SK-N-SH (cell line): ENCODE measurements at regions not wholly inside any gene's neighbourhood (a gene's known extent, or its start where the extent isn't known, plus 50 kb on each side); places are given as distances from the start of the nearest gene placed in this dataset.

ENCODE experiments used
- CTCF ChIA-PET: fragments of 300-600, 350-600 bp; formaldehyde crosslinking; extraction: SDS; loops from one replicate; lab custom pipeline; 2021; lab: Yijun Ruan, JAX
- POLR2A ChIA-PET: fragments of 350-600 bp; sonication (Branson Sonifier 250); formaldehyde crosslinking; extraction: SDS; loops from one replicate; lab custom pipeline; 2020; ENCODE audit warnings: antibody characterized with exemption, inconsistent platforms; lab: Yijun Ruan, JAX
- DNase-seq: peaks from one replicate; pipeline ENCODE4 v3.0.0; 2012
- H2AFZ ChIP-seq: fragments of 200-600 bp; sonication (generic); 2 replicates; pipeline ENCODE4 v1.8.1; 2016; ENCODE audit warnings: antibody characterized with exemption, mild to moderate bottlenecking, low read depth
- H3F3A ChIP-seq: fragments of 200-600 bp; sonication (generic); replicated peaks from 2 replicates; pipeline ENCODE3; 2016; ENCODE audit warnings: antibody characterized with exemption, mild to moderate bottlenecking; ENCODE audit not compliant: insufficient read depth
- H3K27ac ChIP-seq, 2 experiments: fragments of 200-500 bp in 1 of 2; fragments of 200-600 bp in 1 of 2; sonication (Bioruptor generic) in 1 of 2; sonication (generic), shearing (Covaris generic) in 1 of 2; 2 replicates each; pipeline versions ENCODE4 v1.5.1 to v1.6.1; 2014 to 2016; ENCODE audit warnings: low read depth in 2 of 2, inconsistent platforms in 1 of 2, low read length in 1 of 2, mild to moderate bottlenecking in 1 of 2, mixed read lengths in 1 of 2
- H3K27me3 ChIP-seq: fragments of 200-600 bp; sonication (generic), shearing (Covaris generic); 2 replicates; pipeline ENCODE4 v1.6.1; 2016; ENCODE audit warnings: mixed run types; ENCODE audit not compliant: insufficient read depth
- H3K36me3 ChIP-seq, 2 experiments: fragments of 200-500 bp in 1 of 2; fragments of 200-600 bp in 1 of 2; sonication (Bioruptor generic) in 1 of 2; sonication (generic) in 1 of 2; replicated peaks in 1 of 2; 2 replicates each; pipeline versions ENCODE3 to v1.5.1; 2014 to 2016; ENCODE audit warnings: low read length in 1 of 2, mild to moderate bottlenecking in 1 of 2; ENCODE audit not compliant: insufficient read depth in 2 of 2, control insufficient read depth in 1 of 2
- H3K4me1 ChIP-seq, 2 experiments: fragments of 200-500 bp in 1 of 2; fragments of 200-600 bp in 1 of 2; sonication (Bioruptor generic) in 1 of 2; sonication (generic), shearing (Covaris generic) in 1 of 2; 2 replicates each; pipeline versions ENCODE4 v1.5.1 to v1.6.1; 2014 to 2016; ENCODE audit warnings: low read depth in 1 of 2, low read length in 1 of 2, mixed run types in 1 of 2; ENCODE audit not compliant: insufficient read depth in 2 of 2, control insufficient read depth in 1 of 2
- H3K4me2 ChIP-seq: fragments of 200-600 bp; sonication (generic), shearing (Covaris generic); 2 replicates; pipeline ENCODE4 v1.6.1; 2017; ENCODE audit warnings: mixed run types
- H3K4me3 ChIP-seq, 2 experiments: fragments of 200-500 bp in 1 of 2; fragments of 200-600 bp in 1 of 2; sonication (Bioruptor generic) in 1 of 2; sonication (generic), shearing (Covaris generic) in 1 of 2; 2 replicates each; pipeline versions ENCODE4 v1.5.1 to v1.8.1; 2014 to 2016; ENCODE audit warnings: low read depth in 2 of 2, inconsistent platforms in 1 of 2, low read length in 1 of 2, mild to moderate bottlenecking in 1 of 2, mixed read lengths in 1 of 2, moderate library complexity in 1 of 2
- H3K79me2 ChIP-seq: fragments of 200-600 bp; sonication (generic); 2 replicates; pipeline ENCODE4 v1.8.1; 2017; ENCODE audit warnings: mild to moderate bottlenecking; ENCODE audit not compliant: insufficient read depth
- H3K9ac ChIP-seq: fragments of 200-600 bp; sonication (generic); 2 replicates; pipeline ENCODE4 v1.6.1; 2017; ENCODE audit warnings: mixed run types
- H3K9me2 ChIP-seq: fragments of 200-600 bp; sonication (generic); 2 replicates; pipeline ENCODE4 v1.6.1; 2017; ENCODE audit warnings: mixed run types
- H3K9me3 ChIP-seq: fragments of 200-600 bp; sonication (generic); 2 replicates; pipeline ENCODE4 v1.6.1; 2017; ENCODE audit warnings: mixed run types, mild to moderate bottlenecking, moderate library complexity
- H4K20me1 ChIP-seq: fragments of 200-600 bp; sonication (generic); 2 replicates; pipeline ENCODE4 v1.6.1; 2017; ENCODE audit warnings: mild to moderate bottlenecking, mixed run types; ENCODE audit not compliant: insufficient read depth
- CHD2 ChIP-seq: fragments of 150-350 bp; IDR thresholded peaks from 2 replicates; pipeline ENCODE4 v1.6.1; 2018; ENCODE audit warnings: low read length; ENCODE audit not compliant: partially characterized antibody
- CTCF ChIP-seq: fragments of 200-600 bp; sonication (generic); IDR thresholded peaks from 2 replicates; pipeline ENCODE4 v1.6.1; 2017; ENCODE audit warnings: antibody characterized with exemption, mild to moderate bottlenecking, moderate library complexity
- EP300 ChIP-seq, 2 experiments: IDR thresholded peaks; 2 replicates each; pipeline versions ENCODE4 v1.4.0 to v1.6.1; 2012; ENCODE audit warnings: borderline replicate concordance in 1 of 2, low read depth in 1 of 2, low read length in 1 of 2
- GABPA ChIP-seq: IDR thresholded peaks from 2 replicates; pipeline ENCODE4 v1.4.0; 2012; ENCODE audit warnings: low read depth, mild to moderate bottlenecking
- GATA2 ChIP-seq: sonication (generic); formaldehyde crosslinking; IDR thresholded peaks from 2 replicates; pipeline ENCODE4 v1.5.0; 2020; ENCODE audit warnings: mild to moderate bottlenecking, missing genetic modification reagents
- IRF3 ChIP-seq: fragments of 150-350 bp; IDR thresholded peaks from 2 replicates; pipeline ENCODE4 v1.6.1; 2016; ENCODE audit warnings: mild to moderate bottlenecking, low read depth, low read length
- MAX ChIP-seq: IDR thresholded peaks from 2 replicates; pipeline ENCODE4 v1.4.0; 2012; ENCODE audit warnings: low read depth
- MEF2A ChIP-seq: IDR thresholded peaks from 2 replicates; pipeline ENCODE4 v1.4.0; 2012; ENCODE audit warnings: low read depth, borderline replicate concordance
- MXI1 ChIP-seq: IDR thresholded peaks from 2 replicates; pipeline ENCODE4 v1.6.1; 2012; ENCODE audit warnings: mild to moderate bottlenecking, low read depth, low read length, improper control_type of control experiment
- NRF1 ChIP-seq: IDR thresholded peaks from 2 replicates; pipeline ENCODE4 v1.6.1; 2012; ENCODE audit warnings: low read depth, mild to moderate bottlenecking, low read length
- PBX3 ChIP-seq: IDR thresholded peaks from 2 replicates; pipeline ENCODE4; 2012
- POLR2AphosphoS5 ChIP-seq: IDR thresholded peaks from 2 replicates; pipeline ENCODE4 v1.6.1; 2012; ENCODE audit warnings: low read depth, low read length
- RAD21 ChIP-seq: IDR thresholded peaks from 2 replicates; pipeline ENCODE4 v1.6.1; 2012; ENCODE audit warnings: mild to moderate bottlenecking, low read length
- REST ChIP-seq: IDR thresholded peaks from 2 replicates; pipeline ENCODE4 v1.6.1; 2012; ENCODE audit warnings: mild to moderate bottlenecking, low read depth, low read length, moderate library complexity
- RFX5 ChIP-seq: IDR thresholded peaks from 2 replicates; pipeline ENCODE4 v1.6.1; 2012; ENCODE audit warnings: mild to moderate bottlenecking, improper control_type of control experiment, low read length
- RXRA ChIP-seq: IDR thresholded peaks from 2 replicates; pipeline ENCODE4 v1.4.0; 2012; ENCODE audit warnings: low read depth, mild to moderate bottlenecking, borderline replicate concordance
- SIN3A ChIP-seq: IDR thresholded peaks from 2 replicates; pipeline ENCODE4 v1.6.1; 2012; ENCODE audit warnings: low read depth, mild to moderate bottlenecking, low read length, moderate library complexity, borderline replicate concordance
- SMC3 ChIP-seq: IDR thresholded peaks from 2 replicates; pipeline ENCODE4 v1.6.1; 2012; ENCODE audit warnings: low read depth, low read length, improper control_type of control experiment
- ZBTB33 ChIP-seq: IDR thresholded peaks from 2 replicates; pipeline ENCODE4 v1.4.0; 2012; ENCODE audit warnings: low read depth, borderline replicate concordance
- WGBS: methylation state at CpG from one replicate; pipeline ENCODE4 v1.1.6; 2017; ENCODE audit warnings: low lambda C conversion rate; 5-methylcytosine and 5-hydroxymethylcytosine counted together

GRCh38 chr2:186992597-186992996, 143.6 kb upstream of the ZSWIM2 start:
- Histone ChIP-seq H3K9me3 (no peaks in the 10 kb centered on the region), H3K79me2 (no peaks in the 10 kb centered on the region), H3F3A (no peaks in the 10 kb centered on the region), H3K4me2 (no peak overlapping the region), H3K4me1 (no peaks in the 10 kb centered on the region), H3K27me3 (no peaks in the 10 kb centered on the region), H3K9me2 (no peaks in the 10 kb centered on the region), H3K27ac (no peak overlapping the region), H3K4me3 (no peak overlapping the region), H3K9ac (no peak overlapping the region), H3K36me3 (no peaks in the 10 kb centered on the region), H2AFZ (no peak overlapping the region), H4K20me1 (no peaks in the 10 kb centered on the region)
- DNase-seq = no peak
- CTCF ChIA-PET = interaction anchor here (1.3 kb wide), 1 partner anchor 456 kb away, joined by 3 read pairs; no protein-coding TSS in a partner anchor
- no peak for TF ChIP-seq SIN3A
- TF ChIP-seq IRF3 = no peak
- TF ChIP-seq CTCF = no peak
- no peak for TF ChIP-seq MEF2A
- TF ChIP-seq REST = no peak
- TF ChIP-seq NRF1 = no peak
- no peak for TF ChIP-seq POLR2AphosphoS5
- no peak for TF ChIP-seq ZBTB33
- TF ChIP-seq EP300 (IDR thresholded peaks at IDR 0.05; ENCODE audit: borderline replicate concordance in 1 of 2, low read depth in 1 of 2, low read length in 1 of 2) = no peak
- TF ChIP-seq PBX3 = no peak
- no peak for TF ChIP-seq RAD21
- TF ChIP-seq MAX = no peak
- no peak for TF ChIP-seq RFX5
- TF ChIP-seq GATA2 (CRISPR knock-in tag) = no peak
- no peak for TF ChIP-seq SMC3
- TF ChIP-seq RXRA = no peak
- no peak for TF ChIP-seq CHD2
- TF ChIP-seq MXI1 = no peak
- no peak for TF ChIP-seq GABPA
- WGBS = 49% methylated on average over 2 of the region's 2 CpGs
- POLR2A ChIA-PET = no interaction called here
